H1 (cell line): ENCODE measurements at regions not wholly inside any gene's neighbourhood (a gene's known extent, or its start where the extent isn't known, plus 50 kb on each side); places are given as distances from the start of the nearest gene placed in this dataset.
A peak's percentile ranks its signal among the peaks of the same experiment; 100 is the strongest.

Experiments used
- ASH2L ChIP-seq: fragments of 200-600, 300-600 bp; sonication (generic); IDR thresholded peaks from one replicate; pipeline ENCODE4 v1.7.1; 2017; ENCODE audit warnings: low read length
- BACH1 ChIP-seq: IDR thresholded peaks from 2 replicates; pipeline ENCODE4 v1.6.1; 2012; ENCODE audit warnings: low read length, improper control_type of control experiment
- BRCA1 ChIP-seq: IDR thresholded peaks from 2 replicates; pipeline ENCODE4 v1.6.1; 2012; ENCODE audit warnings: low read depth, low read length, improper control_type of control experiment
- CHD1 ChIP-seq: IDR thresholded peaks from 2 replicates; pipeline ENCODE4 v1.6.1; 2012; ENCODE audit warnings: low read depth, low read length, improper control_type of control experiment
- CTCF ChIP-seq, 3 experiments: IDR thresholded peaks; 1 replicate in 2 of 3; 2 replicates in 1 of 3; pipeline versions ENCODE4 v1.5.1 to v1.6.1; 2011; ENCODE audit warnings: low read length in 3 of 3, mild to moderate bottlenecking in 3 of 3, inconsistent platforms in 2 of 3, low read depth in 1 of 3, moderate library complexity in 1 of 3; ENCODE audit not compliant: insufficient read depth in 1 of 3; ENCODE audit errors: control extremely low read depth in 1 of 3
- EP300 ChIP-seq, 2 experiments: IDR thresholded peaks; 1 replicate in 1 of 2; 2 replicates in 1 of 2; pipeline ENCODE4 v1.6.1; 2011 to 2012; ENCODE audit warnings: low read depth in 2 of 2, low read length in 2 of 2, mild to moderate bottlenecking in 2 of 2, borderline replicate concordance in 1 of 2, inconsistent platforms in 1 of 2, moderate library complexity in 1 of 2
- GTF2F1 ChIP-seq: IDR thresholded peaks from 2 replicates; pipeline ENCODE4 v1.6.1; 2012; ENCODE audit warnings: low read depth, low read length, improper control_type of control experiment, borderline replicate concordance
- HDAC6 ChIP-seq: IDR thresholded peaks from one replicate; pipeline ENCODE4 v1.7.1; 2012; ENCODE audit warnings: low read depth, mild to moderate bottlenecking, inconsistent platforms, low read length, moderate library complexity
- MAFK ChIP-seq: IDR thresholded peaks from 2 replicates; pipeline ENCODE4 v1.6.1; 2012; ENCODE audit warnings: low read depth, mild to moderate bottlenecking, improper control_type of control experiment, low read length
- YY1 ChIP-seq: IDR thresholded peaks from 2 replicates; pipeline ENCODE4 v1.6.1; 2011; ENCODE audit warnings: low read depth, mild to moderate bottlenecking, low read length
- TF ChIP-seq, protein P1 (sequence below): IDR thresholded peaks from 2 replicates; pipeline ENCODE4 v1.6.1; 2012; ENCODE audit warnings: inconsistent platforms
- TF ChIP-seq, protein P2 (sequence below): IDR thresholded peaks from 2 replicates; pipeline ENCODE4 v1.6.1; 2011; ENCODE audit warnings: low read length, improper control_type of control experiment

- TF ChIP-seq BACH1, result peak; percentile 60
- peak in 1 of 2 experiments; percentile 84; a peak in 1 of 3 replicates for TF ChIP-seq EP300 (IDR thresholded peaks at IDR 0.05; ENCODE audit: borderline replicate concordance in 1 of 2, low read depth in 2 of 2, low read length in 2 of 2)
- TF ChIP-seq, protein P1, sequence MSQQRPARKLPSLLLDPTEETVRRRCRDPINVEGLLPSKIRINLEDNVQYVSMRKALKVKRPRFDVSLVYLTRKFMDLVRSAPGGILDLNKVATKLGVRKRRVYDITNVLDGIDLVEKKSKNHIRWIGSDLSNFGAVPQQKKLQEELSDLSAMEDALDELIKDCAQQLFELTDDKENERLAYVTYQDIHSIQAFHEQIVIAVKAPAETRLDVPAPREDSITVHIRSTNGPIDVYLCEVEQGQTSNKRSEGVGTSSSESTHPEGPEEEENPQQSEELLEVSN, result peak; percentile 87
- TF ChIP-seq MAFK, result 0 out of 2 replicates have a peak, but pooled peaks have one; percentile 36
- peak; percentile 100 for TF ChIP-seq GTF2F1
- peak; percentile 40; the same call in 1 of the 2 replicates for TF ChIP-seq YY1
- peak in 1 of 3 experiments; percentile 3; a peak in 1 of 4 replicates for TF ChIP-seq CTCF (IDR thresholded peaks at IDR 0.05; ENCODE audit: control extremely low read depth in 1 of 3, insufficient read depth in 1 of 3, low read depth in 1 of 3, low read length in 3 of 3)
- no peak for TF ChIP-seq HDAC6
- TF ChIP-seq BRCA1, result peak; percentile 47; the same call in 1 of the 2 replicates
- no peak for TF ChIP-seq CHD1
- TF ChIP-seq ASH2L, result peak; percentile 58
- TF ChIP-seq, protein P2, sequence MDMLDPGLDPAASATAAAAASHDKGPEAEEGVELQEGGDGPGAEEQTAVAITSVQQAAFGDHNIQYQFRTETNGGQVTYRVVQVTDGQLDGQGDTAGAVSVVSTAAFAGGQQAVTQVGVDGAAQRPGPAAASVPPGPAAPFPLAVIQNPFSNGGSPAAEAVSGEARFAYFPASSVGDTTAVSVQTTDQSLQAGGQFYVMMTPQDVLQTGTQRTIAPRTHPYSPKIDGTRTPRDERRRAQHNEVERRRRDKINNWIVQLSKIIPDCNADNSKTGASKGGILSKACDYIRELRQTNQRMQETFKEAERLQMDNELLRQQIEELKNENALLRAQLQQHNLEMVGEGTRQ, result no peak
These were observed 111.2 kb upstream of the NBPF11 start (continued) for GRCh38 chr1:148263128-148263905.
